ENCODE measurements at regions not wholly inside any gene's neighbourhood (a gene's known extent, or its start where the extent isn't known, plus 50 kb on each side); places are given as distances from the start of the nearest gene placed in this dataset.

DNA sequence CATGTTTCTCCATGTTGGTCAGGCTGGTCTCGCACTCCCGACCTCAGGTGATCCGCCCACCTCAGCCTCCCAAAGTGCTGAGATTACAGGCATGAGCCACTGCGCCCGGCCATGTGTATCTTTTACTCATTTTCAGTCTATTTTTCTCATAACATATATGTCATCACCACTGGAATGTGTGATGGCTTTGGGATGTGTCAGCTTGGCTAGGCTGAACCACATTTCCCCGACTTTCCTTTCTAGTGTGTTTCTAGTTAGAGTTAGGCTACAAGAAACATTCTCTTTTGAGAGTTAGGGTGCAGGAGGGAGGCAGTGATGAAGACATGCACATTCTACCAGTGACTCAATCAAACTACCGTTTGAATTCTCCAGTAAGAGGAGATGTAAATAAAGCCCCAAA lies 444.9 kb upstream of the THBS1 start:
- TF ChIP-seq, protein P1, sequence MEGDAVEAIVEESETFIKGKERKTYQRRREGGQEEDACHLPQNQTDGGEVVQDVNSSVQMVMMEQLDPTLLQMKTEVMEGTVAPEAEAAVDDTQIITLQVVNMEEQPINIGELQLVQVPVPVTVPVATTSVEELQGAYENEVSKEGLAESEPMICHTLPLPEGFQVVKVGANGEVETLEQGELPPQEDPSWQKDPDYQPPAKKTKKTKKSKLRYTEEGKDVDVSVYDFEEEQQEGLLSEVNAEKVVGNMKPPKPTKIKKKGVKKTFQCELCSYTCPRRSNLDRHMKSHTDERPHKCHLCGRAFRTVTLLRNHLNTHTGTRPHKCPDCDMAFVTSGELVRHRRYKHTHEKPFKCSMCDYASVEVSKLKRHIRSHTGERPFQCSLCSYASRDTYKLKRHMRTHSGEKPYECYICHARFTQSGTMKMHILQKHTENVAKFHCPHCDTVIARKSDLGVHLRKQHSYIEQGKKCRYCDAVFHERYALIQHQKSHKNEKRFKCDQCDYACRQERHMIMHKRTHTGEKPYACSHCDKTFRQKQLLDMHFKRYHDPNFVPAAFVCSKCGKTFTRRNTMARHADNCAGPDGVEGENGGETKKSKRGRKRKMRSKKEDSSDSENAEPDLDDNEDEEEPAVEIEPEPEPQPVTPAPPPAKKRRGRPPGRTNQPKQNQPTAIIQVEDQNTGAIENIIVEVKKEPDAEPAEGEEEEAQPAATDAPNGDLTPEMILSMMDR (IDR thresholded peaks at IDR 0.05) = no peak

DNA sequence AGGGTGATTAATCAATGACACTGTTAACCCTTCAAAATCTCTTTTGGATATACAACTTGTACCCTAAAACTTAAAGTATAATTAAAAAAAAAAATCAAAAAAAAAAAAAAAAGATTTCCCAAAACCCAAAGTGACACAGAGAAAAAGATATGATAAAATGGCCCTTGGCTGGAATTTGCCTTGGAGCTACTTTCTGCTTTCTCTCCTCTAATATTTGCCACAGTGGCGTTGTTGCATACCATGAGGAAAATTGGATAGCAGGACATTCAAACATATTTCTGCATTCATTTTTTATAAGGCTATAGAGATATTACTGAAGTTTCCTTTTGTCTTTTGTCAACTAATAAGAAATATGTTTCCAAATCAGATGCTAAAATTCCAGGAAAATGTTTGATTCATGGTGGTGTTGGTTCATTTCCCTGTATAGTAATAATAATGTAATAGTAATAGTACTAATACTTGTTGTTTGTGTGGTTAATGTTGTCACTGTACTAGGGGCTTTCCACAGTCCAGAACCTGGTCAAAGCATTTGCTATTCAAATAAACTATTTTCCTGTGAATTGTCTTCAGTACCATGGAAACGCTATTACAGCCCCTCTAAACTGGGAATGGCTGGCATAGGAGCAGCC lies 441.3 kb upstream of the THBS1 start:
- TF ChIP-seq, protein P1 (IDR thresholded peaks at IDR 0.05) = no peak

DNA sequence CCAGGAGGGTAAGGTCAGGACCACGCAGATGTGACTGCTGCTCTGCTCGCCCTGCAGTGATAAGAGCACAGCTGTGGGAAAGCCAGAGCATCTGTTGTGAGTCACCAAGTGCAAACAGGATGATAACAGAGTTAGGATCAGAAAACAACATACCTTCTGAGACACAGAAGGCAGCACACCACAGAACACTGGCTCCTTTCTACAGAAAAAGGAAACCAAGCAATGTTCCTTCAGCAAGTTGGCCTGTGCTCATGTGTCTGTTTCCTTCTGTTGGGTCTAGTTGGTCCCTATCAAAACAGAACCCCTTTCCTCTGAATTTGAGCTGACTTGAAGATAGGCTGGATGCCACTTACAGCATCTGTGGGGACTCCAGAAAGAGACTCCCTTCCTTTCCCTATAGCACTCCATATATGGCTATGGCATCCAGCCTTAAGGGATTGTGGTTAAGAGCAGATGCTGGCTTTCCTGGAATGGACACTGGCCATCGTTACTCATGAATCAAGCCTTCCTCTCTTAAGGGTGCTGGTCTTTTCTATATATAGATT lies 440.7 kb upstream of the THBS1 start:
- TF ChIP-seq, protein P1 (IDR thresholded peaks at IDR 0.05) = no peak

DNA sequence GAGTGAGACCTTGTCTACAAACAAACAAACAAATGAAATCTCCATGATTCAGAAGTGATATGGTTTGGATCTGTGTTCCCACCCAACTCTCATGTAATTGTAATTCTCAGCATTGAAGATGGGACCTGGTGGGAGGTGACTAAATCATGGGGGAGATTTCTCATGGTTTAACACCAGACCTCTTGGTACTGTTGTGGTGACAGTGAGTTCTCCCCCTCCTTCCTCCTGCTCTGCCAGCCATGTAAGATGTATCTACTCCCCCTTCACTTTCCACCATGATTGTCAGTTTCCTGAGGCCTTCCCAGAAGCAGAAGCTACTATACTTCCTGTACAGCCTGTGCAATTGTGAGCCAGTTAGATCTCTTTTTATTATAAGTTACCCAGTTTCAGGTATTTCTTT lies 438.4 kb upstream of the THBS1 start:
- TF ChIP-seq, protein P1 (IDR thresholded peaks at IDR 0.05) = no peak

DNA sequence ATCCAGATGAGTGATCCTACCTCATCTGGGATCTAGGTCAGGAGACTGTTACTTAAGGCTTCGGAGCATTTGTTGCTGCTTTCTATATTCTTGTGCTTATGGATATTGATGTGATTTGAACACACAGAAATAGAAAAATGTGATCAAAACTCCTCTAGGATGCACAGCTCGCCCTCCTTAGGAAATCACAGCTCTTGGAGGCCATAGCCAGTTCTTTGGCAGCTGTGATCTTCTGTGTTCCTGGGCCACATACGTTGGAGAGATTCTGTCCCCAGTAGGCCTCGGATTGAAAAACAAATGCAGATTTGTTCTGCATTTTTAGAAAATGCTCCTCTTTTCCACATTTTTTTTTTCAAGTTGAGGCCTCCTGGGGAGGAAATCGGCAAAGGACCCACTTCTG lies 437.4 kb upstream of the THBS1 start:
- TF ChIP-seq, protein P1 (IDR thresholded peaks at IDR 0.05) = no peak

DNA sequence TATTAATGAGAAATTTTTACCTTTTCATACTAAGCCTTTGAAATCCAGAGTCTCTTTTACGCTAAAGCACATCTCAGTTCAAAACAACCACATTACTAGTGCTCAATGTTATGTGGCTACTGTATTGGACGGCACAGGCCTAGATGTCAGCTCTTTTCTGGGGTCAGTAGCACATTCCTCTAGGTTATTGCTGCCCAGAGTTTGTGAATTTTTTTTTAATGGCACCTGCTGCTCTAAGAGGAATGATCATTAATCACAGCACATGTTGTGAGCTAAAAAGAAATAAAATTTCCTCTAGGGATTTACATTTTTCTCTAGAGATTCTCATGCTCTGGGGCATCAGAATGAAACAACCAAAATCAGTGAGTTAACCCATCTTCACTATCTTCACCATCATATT lies 436.8 kb upstream of the THBS1 start:
- TF ChIP-seq, protein P1 (IDR thresholded peaks at IDR 0.05) = no peak

DNA sequence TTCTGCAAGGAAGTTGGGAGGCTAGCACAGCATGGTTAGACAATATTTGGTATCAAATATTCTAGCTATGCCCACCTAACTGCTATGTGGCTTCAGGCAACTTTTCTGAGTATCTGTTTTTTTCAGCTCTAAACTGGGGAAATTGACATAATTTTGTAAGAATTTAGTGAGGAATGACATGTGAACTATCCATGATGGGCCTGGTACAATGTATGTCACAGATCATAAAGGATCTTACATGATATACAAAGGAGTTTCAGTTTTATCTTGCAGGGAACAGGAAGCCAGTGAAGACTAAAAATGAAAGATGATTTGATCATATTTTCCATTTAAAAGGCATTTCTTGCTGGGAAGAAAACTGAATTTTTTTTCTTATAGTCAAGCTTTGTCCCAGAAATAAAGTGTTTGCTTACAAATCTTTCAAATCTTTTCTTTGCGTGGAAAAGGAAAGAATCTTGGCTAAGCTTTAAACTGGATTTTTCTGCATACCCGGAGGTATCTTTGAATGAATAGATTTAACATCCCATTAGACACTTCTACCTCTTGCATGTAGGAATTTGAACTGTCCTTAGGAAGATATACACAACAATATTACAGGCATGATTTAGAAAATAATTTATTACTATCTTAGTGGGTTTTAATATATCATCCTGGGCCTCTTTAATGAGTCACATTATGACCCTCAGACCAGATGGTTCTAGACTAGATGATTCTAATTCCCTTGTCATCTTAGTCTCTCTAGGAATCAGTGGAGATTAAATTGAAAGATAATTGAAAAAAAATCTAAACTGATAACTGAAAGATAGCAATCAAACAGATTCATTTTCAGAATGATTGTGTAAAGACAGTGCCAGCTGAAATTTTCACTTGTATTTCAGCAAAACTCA lies 436.0 kb upstream of the THBS1 start:
- TF ChIP-seq, protein P1 (IDR thresholded peaks at IDR 0.05) = no peak

All from LNCAP (cell line).